DMS79 (cell line): ENCODE measurements at regions not wholly inside any gene's neighbourhood (a gene's known extent, or its start where the extent isn't known, plus 50 kb on each side); places are given as distances from the start of the nearest gene placed in this dataset.
A peak's percentile ranks its signal among the peaks of the same experiment; 100 is the strongest.

ENCODE experiments used
- DNase-seq: peaks from one replicate; lab custom pipeline; 2025; lab: John Stamatoyannopoulos, UW

DNA sequence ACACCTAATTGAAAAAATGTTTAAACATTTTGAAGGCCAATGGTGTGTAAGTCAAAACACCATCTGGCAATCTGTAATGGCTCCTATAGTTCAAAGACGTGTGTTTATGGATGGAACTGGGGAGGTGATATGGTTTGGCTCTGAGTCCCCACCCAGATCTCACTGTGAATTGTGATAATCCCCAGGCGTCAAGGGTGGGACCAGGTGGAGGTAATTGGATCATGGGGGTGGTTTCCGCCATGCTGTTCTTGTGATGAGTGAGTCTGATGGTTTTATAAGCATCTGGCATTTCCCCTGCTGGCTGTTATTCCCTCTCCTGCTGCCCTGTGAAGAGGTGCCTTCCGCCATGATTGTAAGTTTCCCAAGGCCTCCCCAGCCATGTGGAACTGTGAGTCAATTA lies 52.2 kb downstream of the ADRA2C start:
- DNase-seq: no peak

DNA sequence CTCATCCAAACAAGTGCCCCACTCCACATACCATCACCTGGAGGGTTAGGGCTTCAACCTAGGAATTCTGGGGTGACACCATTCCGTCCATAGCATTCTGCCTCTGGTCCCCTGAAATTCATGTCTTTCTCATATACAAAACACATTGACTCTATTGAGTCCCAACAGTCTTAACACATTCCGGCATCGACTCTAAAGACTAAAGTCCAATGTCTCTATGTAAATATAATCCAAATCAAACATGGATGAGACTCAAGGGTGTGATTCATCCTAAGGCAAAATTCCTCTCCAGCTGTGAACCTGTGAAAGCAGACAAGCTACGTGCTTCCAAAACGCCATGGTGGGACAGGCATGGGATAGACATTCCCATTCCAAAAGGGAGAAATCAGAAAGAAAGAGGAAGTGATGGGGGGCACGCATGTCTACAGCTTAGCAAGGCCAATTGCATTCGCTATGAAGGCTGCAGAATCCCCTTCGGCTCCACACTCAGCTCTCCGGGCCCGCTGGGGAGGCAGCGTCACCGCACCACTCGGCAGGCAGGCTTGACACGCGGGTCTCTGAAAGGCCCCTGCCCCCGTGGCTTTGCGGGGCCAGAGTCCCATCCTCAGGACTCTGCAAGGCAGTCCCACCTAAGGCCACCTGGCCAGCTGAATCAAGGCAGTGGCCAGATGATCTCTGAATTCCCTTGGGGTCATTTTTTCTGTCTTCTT lies 53.2 kb downstream of the ADRA2C start:
- no peak for DNase-seq

- DNase-seq: no peak
Observed at GRCh38 chr4:3820016-3820805, 54.0 kb downstream of the ADRA2C start.

DNA sequence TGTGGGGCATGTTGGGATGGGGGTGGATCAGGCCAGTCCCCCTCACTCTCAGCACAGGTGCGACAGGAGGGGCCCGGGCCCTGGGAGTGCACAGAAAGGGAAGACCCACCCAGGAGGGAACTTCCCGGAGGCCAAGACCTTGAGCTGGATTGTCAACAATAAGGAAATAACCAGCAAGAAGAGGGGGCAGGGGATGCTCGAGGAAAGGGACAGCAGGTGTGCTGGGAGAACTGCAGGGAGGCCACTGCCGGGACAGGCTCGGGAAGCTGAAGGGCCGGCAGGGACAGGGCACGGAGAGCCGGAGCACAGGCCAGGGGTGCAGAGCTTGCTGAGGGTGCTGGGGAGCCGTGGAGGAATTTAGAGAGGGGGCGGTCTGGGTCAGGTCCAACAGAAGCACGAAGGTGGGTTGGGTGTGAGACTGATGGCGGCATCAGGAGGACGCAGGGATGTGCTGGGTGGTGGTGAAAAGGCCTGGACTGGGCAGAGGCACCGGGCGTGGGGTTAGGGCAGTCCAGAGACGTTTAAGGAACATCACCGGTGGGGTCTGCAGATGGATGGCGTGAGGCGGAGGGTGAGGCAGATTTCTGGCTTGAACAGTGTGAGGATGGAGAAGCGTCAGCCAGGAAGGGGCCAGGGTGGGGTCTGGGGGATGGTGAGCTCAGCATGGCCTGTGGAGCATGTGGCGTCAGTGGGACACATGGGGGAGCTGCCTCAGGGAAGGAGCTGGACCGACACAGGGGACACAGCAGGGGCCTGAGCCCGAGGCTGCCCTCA lies 54.8 kb downstream of the ADRA2C start:
- DNase-seq: no peak

DNA sequence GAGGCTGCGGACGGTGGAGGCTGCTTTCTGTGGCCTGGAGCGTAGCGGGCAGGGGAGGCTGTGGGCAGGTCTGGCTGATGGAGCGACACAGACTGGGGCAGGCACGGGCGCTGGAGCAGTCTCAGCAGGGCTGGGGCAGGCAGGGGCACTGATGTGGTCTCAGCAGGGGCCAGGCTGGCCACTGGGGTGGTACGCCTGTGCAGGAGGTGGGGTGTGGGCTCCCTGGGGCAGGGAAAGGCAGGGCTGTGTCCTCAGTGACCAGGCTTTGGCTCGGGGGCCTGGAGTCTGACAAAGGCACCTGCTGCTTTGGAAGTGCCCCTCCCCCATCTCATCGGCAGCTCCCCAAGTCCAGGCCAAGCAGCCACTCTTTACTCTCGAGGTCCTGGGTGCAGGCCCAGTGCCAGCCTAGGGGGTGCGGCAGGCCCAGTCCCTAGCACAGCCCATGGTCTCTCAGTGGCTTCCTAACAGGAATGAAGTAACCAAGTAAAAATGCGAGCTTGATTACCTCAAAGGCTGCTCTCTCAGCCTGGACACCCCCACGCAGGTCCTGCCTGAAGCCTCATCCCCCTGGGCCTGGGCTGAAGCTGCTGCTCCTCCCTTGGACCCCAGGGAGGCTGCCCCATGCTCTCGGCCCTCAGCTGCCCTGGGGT lies 55.5 kb downstream of the ADRA2C start:
- DNase-seq: no peak

GRCh38 chr4:3822230-3822947 lies 56.2 kb downstream of the ADRA2C start:
- no peak for DNase-seq

- DNase-seq: no peak
Observed at GRCh38 chr4:3823496-3824341, 57.5 kb downstream of the ADRA2C start.

DNA sequence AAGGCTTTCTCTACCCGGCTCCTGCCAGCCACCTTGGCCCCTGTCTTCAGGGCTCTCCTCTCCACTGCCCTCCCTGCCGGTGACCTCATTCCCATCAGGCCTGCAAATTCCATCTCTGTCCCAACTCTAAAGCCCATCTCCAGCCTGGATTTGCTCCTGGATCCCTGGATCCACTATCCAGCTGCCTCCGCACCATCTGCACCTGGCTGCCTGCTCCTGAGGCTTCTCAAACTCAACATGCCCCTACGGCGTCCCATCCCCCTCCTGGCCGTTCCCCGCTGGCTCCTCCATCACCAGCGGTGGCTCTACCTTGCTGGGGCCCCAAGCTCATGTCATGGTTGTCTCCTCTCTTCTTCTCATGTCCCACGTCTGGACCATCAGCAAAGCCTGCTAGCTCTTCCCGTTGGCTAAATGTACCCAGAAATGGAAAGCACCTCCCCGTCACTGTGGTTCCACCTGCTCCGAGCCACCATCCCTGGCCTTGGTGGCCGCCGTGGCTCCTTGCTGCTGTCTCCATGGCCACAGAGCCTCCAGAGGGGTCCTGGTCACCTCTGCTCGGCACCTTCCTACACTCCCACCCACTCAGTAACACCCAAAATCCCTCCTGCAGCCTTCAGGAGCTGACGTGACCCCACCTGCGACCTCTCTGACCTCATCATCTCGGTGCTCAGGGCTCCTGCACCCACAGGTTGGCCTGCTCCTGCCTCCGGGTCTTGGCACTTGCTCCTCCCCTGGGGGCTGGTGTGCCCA lies 58.5 kb downstream of the ADRA2C start:
- no peak for DNase-seq

DNA sequence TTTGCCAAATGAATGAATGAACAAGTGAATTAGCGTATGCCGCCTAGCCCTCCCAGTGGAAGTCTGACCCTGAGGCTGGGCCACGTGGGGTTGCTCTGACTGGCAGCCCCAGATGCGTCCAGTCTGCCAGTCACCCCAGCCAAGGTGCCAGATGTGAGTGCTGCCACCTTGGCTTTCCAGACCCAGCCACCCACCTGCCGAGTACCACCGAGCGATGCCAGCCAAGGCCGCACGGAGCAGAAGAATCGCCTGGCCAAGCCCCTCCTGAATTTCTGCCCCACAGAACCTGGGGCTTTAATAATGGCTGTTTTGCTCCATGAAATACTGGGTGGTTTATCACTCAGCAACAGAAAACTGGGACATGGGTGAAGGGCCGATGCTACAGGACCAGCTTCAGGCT lies 59.3 kb downstream of the ADRA2C start:
- DNase-seq: no peak

DNA sequence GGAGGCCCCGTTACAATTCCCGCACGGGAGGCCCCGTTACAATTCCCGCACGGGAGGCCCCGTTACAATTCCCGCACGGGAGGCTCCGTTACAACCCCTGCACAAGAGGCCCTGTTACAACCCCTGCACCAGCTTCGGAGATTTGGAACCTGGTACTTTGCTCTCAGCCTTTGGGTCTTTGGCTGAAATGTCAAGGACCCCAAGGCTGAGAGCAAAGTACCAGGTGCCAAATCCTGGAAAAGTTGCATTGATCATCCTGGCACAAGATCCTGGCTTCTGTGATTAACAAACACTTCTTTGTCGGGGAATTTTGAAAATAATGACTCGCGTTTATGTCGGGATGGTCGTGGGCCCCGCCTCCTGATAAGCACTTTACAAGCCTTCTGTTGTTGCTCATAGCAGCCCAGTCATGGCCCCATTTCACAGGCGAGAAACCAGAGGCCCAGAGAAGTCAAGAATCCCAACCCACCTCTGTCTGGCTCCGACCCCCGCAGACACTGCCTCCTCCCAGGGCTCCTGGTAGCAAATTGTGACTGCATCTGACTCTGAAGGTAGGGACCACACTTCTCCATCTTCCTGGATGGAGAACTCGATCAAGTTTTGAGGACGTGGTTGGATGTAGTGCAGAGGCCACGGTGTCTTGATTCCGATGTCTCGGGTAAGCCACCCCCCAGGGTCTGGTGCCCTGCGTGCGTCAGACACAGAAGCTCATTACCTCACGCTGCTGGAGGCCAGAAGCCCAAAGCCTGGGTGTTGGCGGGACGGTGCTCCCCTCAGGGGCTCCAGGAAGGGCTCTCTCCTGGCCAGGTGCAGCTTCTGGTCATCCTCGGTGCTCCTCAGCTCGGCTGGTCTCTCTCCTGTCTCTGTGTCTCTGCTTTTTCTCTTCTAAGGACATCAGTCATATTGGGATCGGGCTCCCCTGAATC lies 60.3 kb downstream of the ADRA2C start:
- no peak for DNase-seq

DNA sequence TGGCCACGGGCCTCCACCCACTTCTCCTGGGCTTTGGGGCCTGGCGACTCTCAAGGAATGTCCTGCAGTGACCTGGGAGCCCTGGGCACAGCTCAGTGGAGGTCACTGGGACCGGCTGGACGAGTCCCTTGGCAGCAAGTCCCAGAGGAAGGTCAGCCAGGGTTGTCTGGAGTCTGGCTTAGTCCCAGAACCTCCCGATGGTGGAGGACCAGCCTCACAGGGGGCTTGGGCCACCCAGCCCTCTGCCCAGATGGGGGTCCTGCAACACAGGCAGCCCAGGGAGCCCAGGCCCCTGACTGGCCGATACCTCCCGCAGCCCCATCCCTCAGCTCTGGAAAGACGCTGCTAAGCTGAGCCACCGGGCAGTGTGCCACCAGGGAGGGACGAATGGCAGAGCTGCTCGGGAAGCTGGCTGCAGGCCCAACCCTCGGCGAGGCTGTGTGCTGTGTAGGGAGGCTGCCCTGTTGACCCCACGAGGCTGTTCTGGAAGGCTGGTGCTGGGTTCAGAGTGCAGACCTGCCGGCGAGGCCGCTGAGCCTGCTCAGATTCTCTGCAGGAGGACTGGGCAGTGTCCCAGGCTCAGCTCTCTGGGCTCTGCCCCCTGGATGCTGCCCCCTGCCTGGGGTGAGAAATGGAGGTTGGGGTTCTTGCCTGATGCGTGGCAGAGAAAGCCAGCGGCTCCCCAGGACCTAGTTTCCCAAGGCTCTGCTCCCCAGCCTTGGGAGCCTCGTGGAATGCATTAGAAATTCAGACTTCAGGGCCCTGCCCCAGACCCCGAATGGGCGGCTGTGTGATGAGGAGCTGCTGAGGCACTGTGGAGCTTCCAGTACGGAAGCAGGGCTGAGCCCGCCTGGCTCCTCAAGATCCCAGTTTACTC lies 61.7 kb downstream of the ADRA2C start:
- DNase-seq: peak; percentile 24

DNA sequence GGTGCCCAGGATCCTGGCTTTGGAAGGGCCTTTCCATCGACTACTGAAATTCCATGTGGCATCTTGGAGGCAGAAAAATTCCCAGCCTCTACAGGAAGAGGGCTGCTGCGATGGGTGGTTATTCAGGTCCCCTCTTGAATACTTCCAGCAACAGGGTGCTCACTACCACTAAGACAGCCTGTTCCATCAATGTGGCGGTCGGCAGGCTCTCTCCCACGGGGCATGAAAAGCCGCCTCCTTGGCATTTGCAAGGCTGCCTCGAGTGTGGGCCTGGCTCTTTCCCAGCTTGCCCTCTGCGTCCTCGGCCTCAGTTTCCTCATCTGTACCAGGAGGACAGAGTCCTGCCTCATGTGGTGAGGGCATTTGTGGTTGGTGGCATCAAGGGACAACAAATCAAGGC lies 62.4 kb downstream of the ADRA2C start:
- no peak for DNase-seq

DNA sequence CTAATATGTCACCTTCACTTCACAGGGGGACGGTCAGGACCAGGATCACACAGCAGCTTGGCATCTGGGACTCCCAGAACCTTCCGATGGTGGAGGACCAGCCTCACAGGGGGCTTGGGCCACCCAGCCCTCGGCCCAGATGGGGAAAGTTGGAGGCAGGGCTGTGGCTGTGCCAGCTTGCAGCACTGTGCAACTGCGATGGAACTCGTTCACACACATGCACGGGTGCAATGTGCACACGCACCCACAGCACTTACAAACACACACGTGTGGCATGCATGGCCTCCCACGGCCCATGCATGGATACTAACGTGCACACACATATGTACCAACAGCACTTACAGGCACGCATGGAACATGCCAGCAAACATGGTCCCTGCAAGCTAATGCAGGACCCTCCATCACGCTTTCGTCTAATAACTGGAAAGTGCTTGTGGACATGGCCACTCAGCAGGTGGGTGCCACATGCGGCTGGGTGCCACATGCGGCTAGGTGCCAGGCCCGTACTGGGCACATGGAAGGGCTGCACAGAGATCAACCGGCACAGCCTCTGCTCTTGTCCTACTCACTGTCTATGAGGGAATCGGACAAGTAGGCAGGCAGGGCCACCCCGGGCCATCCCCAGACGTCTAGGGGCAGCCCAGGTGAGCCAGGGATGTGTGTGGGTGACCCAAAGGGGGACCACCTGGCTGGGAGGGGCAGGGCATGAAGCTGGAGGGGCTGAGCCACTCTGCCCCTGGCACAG lies 63.2 kb downstream of the ADRA2C start:
- no peak for DNase-seq

- DNase-seq: no peak
Observed at GRCh38 chr4:3829956-3830773, 64.0 kb downstream of the ADRA2C start.

- DNase-seq: no peak
Observed at GRCh38 chr4:3830774-3831528, 64.8 kb downstream of the ADRA2C start.
